Coronary artery (tissue), 2 donors: ENCODE measurements at regions not wholly inside any gene's neighbourhood (a gene's known extent, or its start where the extent isn't known, plus 50 kb on each side); places are given as distances from the start of the nearest gene placed in this dataset.

Source experiments
- DNase-seq: peaks from one replicate; pipeline ENCODE4 v3.0.0-alpha.2; 2017; ENCODE audit warnings: low spot score
- H3K27ac ChIP-seq, 2 donors: fragments of 200-600 bp; sonication (generic); one replicate each; pipeline ENCODE4 v1.5.1; 2016 to 2019
- H3K4me3 ChIP-seq: fragments of 200-600 bp; sonication (generic); 2 replicates; pipeline ENCODE4 v1.5.1; 2016; ENCODE audit warnings: mild to moderate bottlenecking, moderate library complexity
- TF ChIP-seq, protein P1 (sequence below): fragments of 200-600 bp; sonication (generic); IDR thresholded peaks from one replicate; pipeline ENCODE4 v1.5.1; 2019; ENCODE audit warnings: antibody characterized with exemption

- no peak for DNase-seq
These were observed 341.8 kb downstream of the PLPP3 start for GRCh38 chr1:56237491-56238064.

GRCh38 chr1:56236688-56237087 is 342.7 kb downstream of the PLPP3 start:
- Histone ChIP-seq H3K27ac (no peak overlapping the region), H3K4me3 (no peak overlapping the region)
- TF ChIP-seq, protein P1, sequence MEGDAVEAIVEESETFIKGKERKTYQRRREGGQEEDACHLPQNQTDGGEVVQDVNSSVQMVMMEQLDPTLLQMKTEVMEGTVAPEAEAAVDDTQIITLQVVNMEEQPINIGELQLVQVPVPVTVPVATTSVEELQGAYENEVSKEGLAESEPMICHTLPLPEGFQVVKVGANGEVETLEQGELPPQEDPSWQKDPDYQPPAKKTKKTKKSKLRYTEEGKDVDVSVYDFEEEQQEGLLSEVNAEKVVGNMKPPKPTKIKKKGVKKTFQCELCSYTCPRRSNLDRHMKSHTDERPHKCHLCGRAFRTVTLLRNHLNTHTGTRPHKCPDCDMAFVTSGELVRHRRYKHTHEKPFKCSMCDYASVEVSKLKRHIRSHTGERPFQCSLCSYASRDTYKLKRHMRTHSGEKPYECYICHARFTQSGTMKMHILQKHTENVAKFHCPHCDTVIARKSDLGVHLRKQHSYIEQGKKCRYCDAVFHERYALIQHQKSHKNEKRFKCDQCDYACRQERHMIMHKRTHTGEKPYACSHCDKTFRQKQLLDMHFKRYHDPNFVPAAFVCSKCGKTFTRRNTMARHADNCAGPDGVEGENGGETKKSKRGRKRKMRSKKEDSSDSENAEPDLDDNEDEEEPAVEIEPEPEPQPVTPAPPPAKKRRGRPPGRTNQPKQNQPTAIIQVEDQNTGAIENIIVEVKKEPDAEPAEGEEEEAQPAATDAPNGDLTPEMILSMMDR = no peak
- DNase-seq = no peak

More at GRCh38 chr1:56237491-56238064, 341.8 kb downstream of the PLPP3 start:
- Histone ChIP-seq H3K4me3 (no peak overlapping the region), H3K27ac (no peak overlapping the region)
- TF ChIP-seq, protein P1 = no peak

DNA sequence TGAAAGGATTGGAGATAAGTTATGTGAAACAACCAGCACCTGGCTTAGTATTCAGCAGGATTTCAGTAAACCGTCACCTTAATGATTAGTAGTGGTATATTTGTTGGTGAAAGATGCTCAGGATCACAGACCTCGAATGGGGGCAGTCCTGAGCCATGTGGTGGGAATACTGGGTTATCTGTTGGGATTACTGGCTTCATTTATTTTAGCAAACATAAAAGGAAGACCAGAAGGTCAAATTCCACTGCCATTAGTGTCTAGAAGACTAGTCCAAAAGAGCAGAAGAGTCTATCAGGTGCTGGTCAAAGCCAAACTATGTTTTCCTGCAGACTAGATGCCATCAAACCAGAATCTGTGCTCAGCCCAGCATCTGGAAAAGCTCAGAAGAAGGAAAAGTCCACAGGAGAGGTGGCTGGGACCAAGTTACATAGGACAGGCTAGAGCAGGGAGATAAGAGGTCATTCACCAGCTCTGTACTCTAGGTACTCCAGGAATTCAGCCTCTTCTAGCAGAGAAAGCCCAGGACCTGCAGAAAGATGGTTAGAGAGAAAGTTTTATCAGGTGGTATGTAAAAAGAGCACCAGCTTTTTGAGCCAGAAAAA is 343.4 kb downstream of the PLPP3 start:
- TF ChIP-seq, protein P1 = no peak
- no peak for DNase-seq
- H3K27ac ChIP-seq = no peak overlapping the region
- H3K4me3 ChIP-seq = no peak overlapping the region

GRCh38 chr1:56229186-56229585 is 350.2 kb downstream of the PLPP3 start:
- TF ChIP-seq, protein P1 = no peak

GRCh38 chr1:56227886-56228285 is 351.5 kb downstream of the PLPP3 start:
- DNase-seq = no peak
- no peak overlapping the region for H3K4me3 ChIP-seq
- no peak overlapping the region for H3K27ac ChIP-seq
- TF ChIP-seq, protein P1 = no peak

More at GRCh38 chr1:56229186-56229585, 350.2 kb downstream of the PLPP3 start:
- no peak for DNase-seq
- no peak overlapping the region for H3K4me3 ChIP-seq
- H3K27ac ChIP-seq = no peak overlapping the region

- Histone ChIP-seq H3K4me3 (no peak overlapping the region), H3K27ac (no peak overlapping the region)
- no peak for DNase-seq
- TF ChIP-seq, protein P1 = no peak
These were observed 352.0 kb downstream of the PLPP3 start for GRCh38 chr1:56227401-56227800.
